HepG2 (cell line): ENCODE measurements at regions not wholly inside any gene's neighbourhood (a gene's known extent, or its start where the extent isn't known, plus 50 kb on each side); places are given as distances from the start of the nearest gene placed in this dataset.

ENCODE experiments used
- AHR ChIP-seq: IDR thresholded peaks from 2 replicates; pipeline ENCODE4 v1.6.1; 2018; ENCODE audit warnings: missing genetic modification reagents, missing compliant biosample characterization
- CEBPZ ChIP-seq: IDR thresholded peaks from 2 replicates; pipeline ENCODE4 v1.6.1; 2012; ENCODE audit warnings: low read length, improper control_type of control experiment
- EP300 ChIP-seq, 3 experiments: sonication (generic) in 1 of 3; formaldehyde crosslinking in 1 of 3; IDR thresholded peaks; 2 replicates each; pipeline versions ENCODE4 v1.5.1 to v1.6.1; 2011 to 2020; ENCODE audit warnings: low read depth in 2 of 3, low read length in 2 of 3, borderline replicate concordance in 1 of 3, improper control_type of control experiment in 1 of 3, mild to moderate bottlenecking in 1 of 3, missing genetic modification reagents in 1 of 3, moderate library complexity in 1 of 3
- MYC ChIP-seq: sonication (generic); formaldehyde crosslinking; IDR thresholded peaks from 2 replicates; pipeline ENCODE4 v1.9.0; 2021; ENCODE audit warnings: missing genetic modification reagents, borderline replicate concordance
- RNF2 ChIP-seq: fragments of 450-650 bp; conservative IDR thresholded peaks from 2 replicates; pipeline ENCODE4 v1.6.1; 2016; ENCODE audit warnings: low read depth
- SMAD9 ChIP-seq: sonication (generic); formaldehyde crosslinking; IDR thresholded peaks from 2 replicates; pipeline ENCODE4 v1.5.1; 2020; ENCODE audit warnings: mild to moderate bottlenecking, missing genetic modification reagents
- ZBTB25 ChIP-seq: IDR thresholded peaks from 2 replicates; pipeline ENCODE4 v1.6.1; 2018; ENCODE audit warnings: missing genetic modification reagents
- ZNF235 ChIP-seq: sonication (generic); formaldehyde crosslinking; IDR thresholded peaks from 2 replicates; pipeline ENCODE4 v1.8.1; 2023; ENCODE audit warnings: mild to moderate bottlenecking, missing genetic modification reagents, borderline replicate concordance
- TF ChIP-seq, protein P1 (sequence below): sonication (generic); formaldehyde crosslinking; IDR thresholded peaks from 2 replicates; pipeline ENCODE4 v1.4.0; 2020; ENCODE audit warnings: low read depth, missing genetic modification reagents
- TF ChIP-seq, protein P2 (sequence below): IDR thresholded peaks from 2 replicates; pipeline ENCODE4 v1.6.1; 2016

DNA sequence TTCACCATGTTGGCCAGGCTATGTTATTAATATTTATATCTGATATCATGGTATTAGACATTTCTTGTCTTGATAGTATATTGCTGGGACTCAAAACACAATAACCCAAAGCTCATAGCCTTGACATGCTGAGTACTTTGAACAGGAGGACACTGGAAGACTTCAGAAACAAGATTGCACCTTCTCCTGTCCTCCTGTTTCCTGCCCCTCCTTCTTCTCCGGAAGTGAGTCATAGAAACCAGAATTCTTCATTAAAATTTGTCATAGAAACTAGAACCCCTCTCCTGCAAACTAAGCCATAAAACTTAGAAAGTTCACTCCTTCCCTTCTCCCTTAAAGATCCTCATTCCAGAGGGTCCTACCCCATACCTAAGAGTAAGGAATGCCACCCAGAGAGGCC lies 400.2 kb downstream of the SLITRK5 start:
- no peak for TF ChIP-seq EP300 (IDR thresholded peaks at IDR 0.05; ENCODE audit: low read depth in 2 of 2, low read length in 2 of 2)
- TF ChIP-seq EP300 (CRISPR knock-in tag; IDR thresholded peaks at IDR 0.05; ENCODE audit: borderline replicate concordance): no peak
- TF ChIP-seq, protein P1, sequence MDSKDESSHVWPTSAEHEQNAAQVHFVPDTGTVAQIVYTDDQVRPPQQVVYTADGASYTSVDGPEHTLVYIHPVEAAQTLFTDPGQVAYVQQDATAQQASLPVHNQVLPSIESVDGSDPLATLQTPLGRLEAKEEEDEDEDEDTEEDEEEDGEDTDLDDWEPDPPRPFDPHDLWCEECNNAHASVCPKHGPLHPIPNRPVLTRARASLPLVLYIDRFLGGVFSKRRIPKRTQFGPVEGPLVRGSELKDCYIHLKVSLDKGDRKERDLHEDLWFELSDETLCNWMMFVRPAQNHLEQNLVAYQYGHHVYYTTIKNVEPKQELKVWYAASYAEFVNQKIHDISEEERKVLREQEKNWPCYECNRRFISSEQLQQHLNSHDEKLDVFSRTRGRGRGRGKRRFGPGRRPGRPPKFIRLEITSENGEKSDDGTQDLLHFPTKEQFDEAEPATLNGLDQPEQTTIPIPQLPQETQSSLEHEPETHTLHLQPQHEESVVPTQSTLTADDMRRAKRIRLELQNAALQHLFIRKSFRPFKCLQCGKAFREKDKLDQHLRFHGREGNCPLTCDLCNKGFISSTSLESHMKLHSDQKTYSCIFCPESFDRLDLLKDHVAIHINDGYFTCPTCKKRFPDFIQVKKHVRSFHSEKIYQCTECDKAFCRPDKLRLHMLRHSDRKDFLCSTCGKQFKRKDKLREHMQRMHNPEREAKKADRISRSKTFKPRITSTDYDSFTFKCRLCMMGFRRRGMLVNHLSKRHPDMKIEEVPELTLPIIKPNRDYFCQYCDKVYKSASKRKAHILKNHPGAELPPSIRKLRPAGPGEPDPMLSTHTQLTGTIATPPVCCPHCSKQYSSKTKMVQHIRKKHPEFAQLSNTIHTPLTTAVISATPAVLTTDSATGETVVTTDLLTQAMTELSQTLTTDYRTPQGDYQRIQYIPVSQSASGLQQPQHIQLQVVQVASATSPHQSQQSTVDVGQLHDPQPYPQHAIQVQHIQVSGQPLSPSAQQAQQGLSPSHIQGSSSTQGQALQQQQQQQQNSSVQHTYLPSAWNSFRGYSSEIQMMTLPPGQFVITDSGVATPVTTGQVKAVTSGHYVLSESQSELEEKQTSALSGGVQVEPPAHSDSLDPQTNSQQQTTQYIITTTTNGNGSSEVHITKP (CRISPR knock-in tag): no peak
- TF ChIP-seq MYC (CRISPR knock-in tag): no peak
- no peak for TF ChIP-seq ZBTB25
- no peak for TF ChIP-seq ZNF235
- TF ChIP-seq AHR (CRISPR knock-in tag): no peak
- no peak for TF ChIP-seq RNF2
- TF ChIP-seq SMAD9: no peak
- TF ChIP-seq CEBPZ: no peak
- TF ChIP-seq, protein P2, sequence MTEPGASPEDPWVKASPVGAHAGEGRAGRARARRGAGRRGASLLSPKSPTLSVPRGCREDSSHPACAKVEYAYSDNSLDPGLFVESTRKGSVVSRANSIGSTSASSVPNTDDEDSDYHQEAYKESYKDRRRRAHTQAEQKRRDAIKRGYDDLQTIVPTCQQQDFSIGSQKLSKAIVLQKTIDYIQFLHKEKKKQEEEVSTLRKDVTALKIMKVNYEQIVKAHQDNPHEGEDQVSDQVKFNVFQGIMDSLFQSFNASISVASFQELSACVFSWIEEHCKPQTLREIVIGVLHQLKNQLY (CRISPR knock-in tag): no peak
